ENCODE measurements at regions not wholly inside any gene's neighbourhood (a gene's known extent, or its start where the extent isn't known, plus 50 kb on each side); places are given as distances from the start of the nearest gene placed in this dataset.
"Not testable (repeated sequence)": the region's sequence is repeated elsewhere in the genome, so short reads cannot be mapped to it uniquely, and the experiment has no call there.

DNA sequence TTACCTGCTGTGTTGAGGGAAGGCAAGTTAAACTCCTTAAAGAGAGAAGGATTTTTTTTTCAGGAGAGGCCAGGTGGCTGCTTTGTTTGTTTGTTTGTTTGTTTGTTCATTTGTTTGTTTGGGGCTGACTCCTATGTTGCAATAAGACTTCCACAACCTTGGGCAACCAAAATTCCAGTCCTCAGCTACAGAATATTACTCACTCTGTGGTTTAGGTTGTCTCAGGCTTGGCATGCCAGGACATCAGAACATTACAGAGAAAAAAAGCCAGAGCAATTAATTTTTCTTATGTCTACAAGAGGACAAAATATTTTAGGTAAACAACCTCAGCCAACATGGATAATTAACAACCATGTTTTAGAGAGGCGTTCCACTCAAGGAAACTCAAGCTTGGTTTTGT is 156.7 kb upstream of the ATP11B start:
- intact Hi-C loops (cut with DNase I): no loop called here
- DNase-seq (ENCODE audit: missing footprints): no peak

DNA sequence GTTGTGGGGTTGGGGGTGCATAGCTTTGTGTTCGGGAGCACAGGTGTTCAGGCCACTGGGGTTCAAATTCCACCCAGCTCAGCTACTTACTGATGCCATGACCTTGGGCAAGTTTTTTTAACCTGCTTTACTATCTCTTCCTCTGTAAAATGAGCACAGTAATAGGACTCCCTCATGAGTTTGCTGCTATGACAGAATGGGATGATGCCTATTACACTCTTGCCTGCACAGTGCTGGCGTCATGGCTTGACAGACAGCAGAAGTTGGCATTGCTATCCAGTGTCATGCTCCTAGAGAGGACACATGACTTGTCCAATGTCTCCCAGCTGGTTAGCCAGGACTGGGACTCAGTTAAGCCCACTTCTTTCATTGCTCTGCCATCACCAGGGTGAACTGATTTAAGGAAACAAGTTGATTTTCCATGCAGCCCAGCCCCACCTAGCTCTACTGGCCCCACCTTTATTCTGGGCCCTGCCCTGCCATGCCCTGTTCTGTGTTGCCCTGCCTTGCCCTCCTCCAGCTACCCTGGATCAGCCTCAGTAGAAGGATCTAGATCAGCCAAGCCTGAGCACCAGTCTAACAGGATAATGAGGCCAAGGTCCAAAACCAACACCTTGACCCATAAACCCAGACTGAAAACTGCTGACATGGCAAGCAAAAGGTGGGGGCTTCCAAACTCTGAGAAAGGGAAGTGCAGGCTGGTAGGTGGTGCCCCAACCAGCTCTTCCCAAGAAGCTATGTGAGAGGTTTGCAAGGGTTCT is 155.8 kb upstream of the ATP11B start:
- no peak for DNase-seq (ENCODE audit: missing footprints)
- intact Hi-C loops (cut with DNase I): no loop called here
- no peak for ATAC-seq

More for the DNA sequence above, 156.7 kb upstream of the ATP11B start:
- ATAC-seq: no peak

DNA sequence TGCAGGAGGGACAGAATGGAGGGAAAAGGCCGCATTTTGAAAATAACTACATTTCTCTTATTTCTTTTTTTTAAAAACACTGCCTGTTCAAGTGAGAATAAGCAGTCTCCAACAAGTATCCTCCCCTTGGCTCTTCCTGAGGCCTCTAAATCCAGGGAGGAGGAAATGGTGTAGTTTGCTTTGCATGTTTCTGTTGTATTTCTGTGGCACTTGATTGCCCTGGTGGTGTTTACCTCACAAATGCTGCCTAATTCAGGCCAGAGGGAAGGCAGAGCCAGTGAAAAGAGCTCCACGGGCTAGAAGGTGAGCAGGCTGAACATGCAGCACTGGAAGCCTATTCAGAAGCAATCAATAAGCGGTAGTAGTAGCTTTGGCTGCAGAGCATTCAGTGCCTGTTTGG is 149.3 kb upstream of the ATP11B start:
- intact Hi-C loops (cut with DNase I): no loop called here
- ATAC-seq (no peak), DNase-seq (ENCODE audit: missing footprints) (no peak)

DNA sequence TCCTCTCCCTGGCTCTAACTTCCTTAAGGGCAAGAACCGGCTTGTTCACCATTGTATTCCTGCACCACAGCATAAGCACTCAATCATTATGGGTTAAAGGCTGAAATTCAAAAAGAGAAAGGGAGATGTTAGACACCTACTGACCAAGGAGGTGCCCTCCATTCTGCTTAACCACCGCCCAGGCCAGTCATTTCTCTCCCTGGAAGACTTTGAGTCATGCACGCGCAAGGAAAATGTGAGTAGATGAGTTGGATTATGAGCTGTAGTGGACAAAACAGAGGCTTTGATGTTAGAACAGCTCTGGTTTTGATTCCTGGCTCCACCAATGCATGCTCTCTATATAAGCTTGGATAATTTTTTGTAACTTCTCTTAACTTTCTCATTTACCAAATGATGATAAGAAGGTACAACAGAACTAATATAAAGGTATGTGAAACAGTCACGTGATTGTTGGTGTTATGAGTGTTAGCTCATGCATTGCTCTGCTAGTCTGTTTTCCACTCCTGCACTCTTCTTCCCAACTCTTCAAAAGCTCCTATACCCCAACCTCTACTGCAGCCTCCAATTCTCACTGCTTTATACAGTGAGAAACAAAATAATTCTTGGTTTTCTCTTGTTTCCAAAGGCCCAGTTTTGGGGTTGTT is 148.4 kb upstream of the ATP11B start:
- ATAC-seq (no peak), DNase-seq (ENCODE audit: missing footprints) (no peak)
- intact Hi-C loops (cut with DNase I): no loop called here

DNA sequence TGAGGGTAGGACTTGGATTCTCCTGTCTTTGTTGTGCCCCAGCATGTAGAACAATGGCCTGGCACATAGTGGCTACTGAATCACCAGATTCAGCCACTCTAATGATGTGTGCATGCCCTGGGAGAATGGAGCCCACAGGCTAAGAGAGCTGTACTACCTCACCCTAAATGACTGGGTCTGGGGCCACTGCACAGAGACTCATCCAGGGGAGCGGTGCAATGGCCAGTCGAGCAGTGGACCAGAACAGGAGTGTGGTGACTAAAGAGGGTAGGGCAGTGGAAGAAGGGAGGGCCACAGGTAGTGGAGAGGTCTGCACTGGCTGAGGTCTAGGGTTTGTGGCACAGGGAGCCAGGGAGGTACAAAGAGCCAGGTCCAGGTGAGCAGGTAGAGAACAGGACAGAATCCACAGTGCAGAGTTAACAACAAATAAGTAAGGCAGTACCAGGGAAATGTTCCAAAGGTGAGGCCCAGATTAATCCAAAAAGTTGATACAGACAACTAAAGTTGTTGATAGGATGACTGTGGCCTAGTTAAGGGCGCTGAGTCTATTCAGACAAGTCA is 142.7 kb upstream of the ATP11B start:
- intact Hi-C loops (cut with DNase I): no loop called here
- ATAC-seq (no peak), DNase-seq (ENCODE audit: missing footprints) (no peak)

DNA sequence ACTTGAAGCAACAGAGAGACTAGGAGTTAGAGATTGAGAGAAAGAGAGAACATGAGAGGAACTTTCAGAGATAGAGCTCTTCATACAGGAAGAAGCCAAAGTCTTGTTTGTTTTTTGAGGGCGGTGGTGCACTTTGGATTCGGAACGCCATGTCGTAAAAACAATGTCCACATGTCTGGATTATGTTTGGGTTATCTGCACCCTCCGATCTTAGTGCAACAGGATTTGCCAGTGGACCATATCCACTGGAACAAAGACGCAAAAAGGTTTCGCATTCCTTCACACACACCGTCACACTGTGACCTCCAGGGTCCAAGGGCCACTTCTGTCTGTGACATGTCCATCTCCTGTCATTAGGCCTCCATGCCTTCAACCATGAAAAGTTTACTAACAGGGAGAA is 141.8 kb upstream of the ATP11B start:
- ATAC-seq: no peak
- DNase-seq (ENCODE audit: missing footprints): no peak
- intact Hi-C loops (cut with DNase I): no loop called here

GRCh38 chr3:182653065-182653464 is 140.2 kb upstream of the ATP11B start:
- intact Hi-C loops (cut with DNase I); ATAC-seq; DNase-seq (ENCODE audit: missing footprints): not testable (repeated sequence)

GRCh38 chr3:182668541-182668940 is 124.8 kb upstream of the ATP11B start:
- ATAC-seq (no peak), DNase-seq (ENCODE audit: missing footprints) (no peak)
- intact Hi-C loops (cut with DNase I): no loop called here

DNA sequence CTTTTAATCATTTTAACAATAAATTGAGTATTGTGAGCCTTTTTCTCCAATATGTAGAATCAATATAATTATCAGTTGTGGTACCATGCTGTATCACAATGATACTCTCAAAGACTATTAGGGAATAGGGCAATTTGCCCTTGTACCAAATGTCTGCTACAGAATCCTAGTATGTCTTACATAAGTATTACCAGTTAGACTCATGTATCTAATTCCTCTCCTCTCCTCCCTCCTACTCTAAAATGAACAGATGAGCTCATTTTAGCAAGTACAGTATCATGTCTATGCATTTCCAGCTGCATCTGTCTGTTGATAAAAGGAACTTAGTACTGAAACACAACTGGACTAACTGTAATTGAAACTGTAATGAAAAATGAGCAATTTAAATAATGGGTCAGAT is 124.3 kb upstream of the ATP11B start:
- intact Hi-C loops (cut with DNase I): no loop called here
- DNase-seq (ENCODE audit: missing footprints) (no peak), ATAC-seq (no peak)

DNA sequence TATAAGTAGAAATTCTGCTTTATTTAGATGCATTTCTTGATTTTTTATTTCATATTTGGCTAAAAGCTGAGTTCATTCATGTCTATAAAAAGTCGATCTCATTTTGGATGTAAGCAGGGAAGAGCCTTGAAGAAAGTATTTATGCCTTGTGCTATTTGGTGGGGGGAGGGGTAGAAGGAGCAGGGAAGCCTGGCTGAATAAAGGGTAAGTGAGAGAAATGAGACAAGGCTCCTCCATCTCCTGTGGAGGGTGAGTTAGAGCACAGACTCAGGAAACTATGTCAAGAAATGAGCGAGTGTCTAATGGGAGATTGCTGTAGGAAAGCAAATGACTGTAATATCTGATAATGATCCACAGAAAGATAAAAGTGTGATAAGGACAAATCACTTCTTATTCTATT is 121.8 kb upstream of the ATP11B start:
- DNase-seq (ENCODE audit: missing footprints) (no peak), ATAC-seq (no peak)
- intact Hi-C loops (cut with DNase I): no loop called here

DNA sequence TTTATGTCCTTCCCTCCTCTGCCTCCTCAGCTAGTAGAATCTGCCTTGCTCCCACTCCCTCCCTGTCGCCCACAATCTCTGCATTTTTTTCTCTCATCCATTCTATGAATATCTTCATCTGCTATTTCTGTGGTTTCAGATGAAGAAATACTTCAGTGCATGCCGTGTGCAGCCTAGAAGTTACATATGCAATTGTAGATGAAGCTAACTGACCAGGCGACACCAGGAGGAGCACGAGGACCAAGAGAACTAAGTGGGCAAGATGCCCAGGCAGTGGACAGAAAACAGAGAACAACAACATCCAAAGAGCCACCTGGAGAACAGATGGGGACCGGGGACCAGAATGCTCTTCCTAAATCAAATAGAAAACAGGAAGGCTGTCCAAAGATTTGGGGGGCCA is 121.4 kb upstream of the ATP11B start:
- ATAC-seq (no peak), DNase-seq (ENCODE audit: missing footprints) (no peak)
- intact Hi-C loops (cut with DNase I): no loop called here

- ATAC-seq: no peak
- intact Hi-C loops (cut with DNase I): no loop called here
Measured at GRCh38 chr3:182673336-182673735, 120.0 kb upstream of the ATP11B start.

DNA sequence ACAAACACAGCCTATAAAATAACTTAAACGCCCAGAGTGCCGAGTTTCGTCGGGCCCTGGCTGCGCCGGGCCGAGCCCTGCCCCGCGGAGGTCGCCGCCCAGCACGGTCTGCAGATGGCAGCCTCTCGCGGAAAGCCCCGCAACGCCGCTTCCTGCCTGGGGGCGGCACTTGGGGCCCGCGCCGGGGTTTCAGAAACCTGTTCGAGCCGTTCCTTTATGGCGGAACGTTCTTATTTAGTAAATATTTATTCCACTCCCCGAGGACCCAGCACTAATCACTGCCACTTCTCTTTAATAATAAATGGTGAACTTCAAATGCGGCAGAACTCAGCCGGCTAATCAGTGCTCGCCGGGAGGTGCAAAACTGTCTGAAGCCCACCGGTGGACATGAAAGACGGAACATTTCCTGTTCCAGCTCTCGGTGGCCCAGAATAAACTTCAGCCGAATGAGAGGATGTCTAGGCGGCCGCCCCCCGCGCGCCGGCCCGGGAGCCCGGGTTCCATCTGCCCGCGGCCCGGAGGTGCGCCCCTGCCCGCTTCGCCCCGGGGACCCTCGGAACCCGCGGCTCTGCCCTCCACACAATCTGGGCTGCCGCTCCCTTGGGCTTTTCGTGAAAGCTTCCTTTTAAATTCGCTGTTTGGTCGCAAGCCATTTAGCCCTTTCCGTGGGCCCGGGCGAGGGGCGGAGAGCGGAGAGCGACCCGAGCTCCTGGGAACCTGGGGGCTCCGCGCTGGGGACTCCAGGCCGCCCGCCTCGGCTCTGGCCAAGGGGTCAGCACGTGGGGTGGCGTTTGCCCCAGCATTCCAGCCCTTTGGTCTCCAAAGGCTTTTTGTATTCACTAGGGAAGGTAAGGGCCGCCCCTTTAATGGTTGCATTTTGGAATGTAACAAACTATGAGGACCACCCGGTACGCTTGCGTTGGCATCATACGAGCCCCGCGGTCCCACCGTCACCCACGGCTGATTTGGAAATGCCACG is 110.8 kb upstream of the ATP11B start:
- peak; percentile 76 for ATAC-seq
- no peak for DNase-seq (ENCODE audit: missing footprints)
- intact Hi-C loops (cut with DNase I): loop anchor here (2.0 to 5.0 kb wide), 2 partner anchors 974 to 1470 kb away; no protein-coding TSS in a partner anchor

More at GRCh38 chr3:182673336-182673735, 120.0 kb upstream of the ATP11B start:
- DNase-seq (ENCODE audit: missing footprints): no peak

DNA sequence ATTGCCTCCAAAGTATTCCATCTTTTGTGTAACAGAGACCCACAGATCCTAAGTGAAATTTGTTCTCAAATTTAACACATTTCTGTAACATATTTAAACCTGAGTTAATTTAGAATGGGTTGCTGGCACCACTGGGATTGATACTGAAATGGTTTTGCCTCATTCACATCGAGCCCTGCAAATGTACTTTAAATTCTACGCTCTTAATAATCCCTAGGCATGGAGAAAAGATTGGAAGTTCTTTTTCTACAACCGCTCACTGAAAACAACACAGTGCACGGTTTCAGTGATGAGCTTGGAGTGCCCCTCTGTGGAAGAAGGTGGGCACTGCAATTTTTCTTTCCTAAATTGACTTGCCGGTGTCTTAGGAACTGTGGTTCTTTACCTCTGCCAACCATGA is 109.9 kb upstream of the ATP11B start:
- ATAC-seq (peak; percentile 87), DNase-seq (ENCODE audit: missing footprints) (no peak)
- intact Hi-C loops (cut with DNase I): loop anchor here (2.0 to 5.0 kb wide), 2 partner anchors 975 to 1471 kb away; no protein-coding TSS in a partner anchor

GRCh38 chr3:182683858-182684257 is 109.4 kb upstream of the ATP11B start:
- DNase-seq (ENCODE audit: missing footprints) (no peak), ATAC-seq (no peak)
- intact Hi-C loops (cut with DNase I): loop anchor here (2.0 to 5.0 kb wide), 2 partner anchors 975 to 1472 kb away; no protein-coding TSS in a partner anchor

GRCh38 chr3:182686033-182686886 is 107.0 kb upstream of the ATP11B start:
- intact Hi-C loops (cut with DNase I): loop anchor here (5.0 kb wide), 1 partner anchor 964 kb away; no protein-coding TSS in a partner anchor
- ATAC-seq (no peak), DNase-seq (ENCODE audit: missing footprints) (no peak)

GRCh38 chr3:182690172-182690571 is 103.1 kb upstream of the ATP11B start:
- ATAC-seq: no peak
- DNase-seq (ENCODE audit: missing footprints): no peak
- intact Hi-C loops (cut with DNase I): no loop called here

DNA sequence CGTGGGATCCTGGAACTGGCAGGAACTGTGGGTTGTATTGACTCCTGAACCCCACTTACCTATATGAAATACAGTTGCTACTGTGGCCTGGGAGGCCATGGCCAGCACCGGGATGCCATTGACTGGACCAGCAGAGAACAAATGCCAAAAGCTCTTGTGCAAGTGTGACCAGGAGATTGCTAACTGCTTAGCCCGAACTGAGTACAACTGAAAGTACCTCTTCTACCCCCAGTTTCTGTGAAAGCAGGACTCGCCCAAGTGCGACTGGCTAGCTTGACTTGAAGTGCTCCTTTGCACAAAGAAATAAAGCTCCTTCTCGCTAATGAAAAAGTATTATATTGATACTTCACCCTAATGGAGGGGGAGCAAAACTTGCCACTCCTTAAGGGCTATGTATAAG is 101.3 kb upstream of the ATP11B start:
- intact Hi-C loops (cut with DNase I): no loop called here
- no peak for DNase-seq (ENCODE audit: missing footprints)
- ATAC-seq: no peak

All from Right ventricle myocardium inferior (tissue), 1 donor.